NT2/D1 (cell line): ENCODE measurements at regions not wholly inside any gene's neighbourhood (a gene's known extent, or its start where the extent isn't known, plus 50 kb on each side); places are given as distances from the start of the nearest gene placed in this dataset.

Source experiments
- SUZ12 ChIP-seq: IDR thresholded peaks from 2 replicates; pipeline ENCODE4 v1.6.1; 2011; ENCODE audit not compliant: insufficient read length, insufficient read depth; ENCODE audit errors: extremely low read depth
- YY1 ChIP-seq: IDR thresholded peaks from 2 replicates; pipeline ENCODE4 v1.6.1; 2011; ENCODE audit not compliant: insufficient read length, insufficient read depth
- ZNF274 ChIP-seq: IDR thresholded peaks from 2 replicates; pipeline ENCODE4 v1.6.1; 2011; ENCODE audit warnings: mild to moderate bottlenecking, low read depth, low read length

- TF ChIP-seq ZNF274 (no peak), YY1 (no peak), SUZ12 (no peak)
Observed at GRCh38 chr7:115869801-115870200, 160.8 kb downstream of the TFEC start.
